ENCODE measurements at regions not wholly inside any gene's neighbourhood (a gene's known extent, or its start where the extent isn't known, plus 50 kb on each side); places are given as distances from the start of the nearest gene placed in this dataset.

DNA sequence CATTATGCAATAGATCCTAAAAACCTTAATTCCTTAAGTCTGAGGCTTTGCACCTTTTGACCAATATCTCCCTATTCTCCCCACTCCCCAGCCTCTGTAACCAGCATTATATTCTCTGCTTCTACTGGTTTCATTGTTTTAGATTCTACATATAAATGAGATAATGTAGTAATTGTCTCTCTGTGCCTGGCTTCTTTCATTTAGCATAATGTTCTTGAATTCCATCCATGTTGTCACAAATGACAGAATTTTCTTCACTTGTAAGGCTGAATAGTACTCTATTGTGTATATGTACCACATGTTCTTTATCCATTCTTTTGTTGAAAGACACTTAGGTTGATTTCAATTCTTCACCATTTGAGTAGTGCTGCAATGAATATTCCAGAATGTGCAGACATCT is 66.0 kb downstream of the MAGEC1 start:
- ChIA-PET CTCF (no interaction called here), POLR2A (ENCODE audit: unreplicated experiment) (no interaction called here)
- Histone ChIP-seq H3K36me3 (ENCODE audit: low read depth) (no peaks in the 10 kb centered on the region), H3K4me3 (no peak overlapping the region), H2AFZ (no peak overlapping the region), H3K27me3 (ENCODE audit: insufficient read depth, low read depth) (no peaks in the 10 kb centered on the region), H4K20me1 (ENCODE audit: insufficient read depth) (no peaks in the 10 kb centered on the region), H3K4me1 (replicated peaks; ENCODE audit: insufficient read depth) (no peaks in the 10 kb centered on the region), H3K27ac (no peak overlapping the region), H3K9me2 (ENCODE audit: insufficient read depth) (no peaks in the 10 kb centered on the region), H3K9me3 (ENCODE audit: insufficient read depth, low read depth) (no peaks in the 10 kb centered on the region; the same call in 1 of the 2 replicates), H3K4me2 (no peak overlapping the region), H3F3A (ENCODE audit: insufficient read depth, low read depth) (no peaks in the 10 kb centered on the region), H3K79me2 (ENCODE audit: low read depth) (no peaks in the 10 kb centered on the region)
- no peak for DNase-seq
- TF ChIP-seq, protein P1, sequence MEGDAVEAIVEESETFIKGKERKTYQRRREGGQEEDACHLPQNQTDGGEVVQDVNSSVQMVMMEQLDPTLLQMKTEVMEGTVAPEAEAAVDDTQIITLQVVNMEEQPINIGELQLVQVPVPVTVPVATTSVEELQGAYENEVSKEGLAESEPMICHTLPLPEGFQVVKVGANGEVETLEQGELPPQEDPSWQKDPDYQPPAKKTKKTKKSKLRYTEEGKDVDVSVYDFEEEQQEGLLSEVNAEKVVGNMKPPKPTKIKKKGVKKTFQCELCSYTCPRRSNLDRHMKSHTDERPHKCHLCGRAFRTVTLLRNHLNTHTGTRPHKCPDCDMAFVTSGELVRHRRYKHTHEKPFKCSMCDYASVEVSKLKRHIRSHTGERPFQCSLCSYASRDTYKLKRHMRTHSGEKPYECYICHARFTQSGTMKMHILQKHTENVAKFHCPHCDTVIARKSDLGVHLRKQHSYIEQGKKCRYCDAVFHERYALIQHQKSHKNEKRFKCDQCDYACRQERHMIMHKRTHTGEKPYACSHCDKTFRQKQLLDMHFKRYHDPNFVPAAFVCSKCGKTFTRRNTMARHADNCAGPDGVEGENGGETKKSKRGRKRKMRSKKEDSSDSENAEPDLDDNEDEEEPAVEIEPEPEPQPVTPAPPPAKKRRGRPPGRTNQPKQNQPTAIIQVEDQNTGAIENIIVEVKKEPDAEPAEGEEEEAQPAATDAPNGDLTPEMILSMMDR (conservative IDR thresholded peaks at IDR 0.05): no peak
- TF ChIP-seq EZH2 (IDR thresholded peaks at IDR 0.05; ENCODE audit: low read depth): no peak
- no TSS peak for BruUV-seq (replicated peaks)
- intact Hi-C loops (cut with micrococcal nuclease; ENCODE audit: unreplicated experiment): no loop called here

DNA sequence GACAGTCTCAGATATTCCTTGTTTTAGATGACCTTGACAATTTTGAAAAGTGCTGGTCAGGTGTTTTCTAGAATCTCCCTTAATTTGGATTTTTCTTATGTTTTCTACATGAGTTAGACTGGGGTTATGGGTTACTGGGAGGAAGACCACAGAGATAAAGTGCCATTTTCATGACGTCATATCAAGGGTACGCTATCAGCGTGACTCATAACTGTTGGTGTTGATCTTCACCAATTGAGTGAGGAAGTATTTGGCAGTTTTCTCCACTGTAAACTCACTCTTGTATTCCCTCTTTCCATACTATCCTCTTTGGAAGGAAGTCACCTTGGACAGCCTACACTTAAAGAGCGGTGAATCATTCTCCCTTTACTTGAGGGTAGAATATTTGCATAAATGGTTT is 56.9 kb downstream of the MAGEC1 start:
- no peak for TF ChIP-seq EZH2 (IDR thresholded peaks at IDR 0.05; ENCODE audit: low read depth)
- TF ChIP-seq, protein P1 (conservative IDR thresholded peaks at IDR 0.05): no peak
- Histone ChIP-seq H3K4me2 (no peak overlapping the region), H3K27me3 (ENCODE audit: insufficient read depth, low read depth) (no peaks in the 10 kb centered on the region), H3F3A (ENCODE audit: insufficient read depth, low read depth) (no peaks in the 10 kb centered on the region), H3K36me3 (ENCODE audit: low read depth) (no peaks in the 10 kb centered on the region), H3K4me3 (no peak overlapping the region), H3K9me3 (ENCODE audit: insufficient read depth, low read depth) (no peaks in the 10 kb centered on the region; the same call in 1 of the 2 replicates), H3K79me2 (ENCODE audit: low read depth) (no peaks in the 10 kb centered on the region), H3K27ac (no peak overlapping the region), H4K20me1 (ENCODE audit: insufficient read depth) (no peaks in the 10 kb centered on the region), H3K9me2 (ENCODE audit: insufficient read depth) (no peaks in the 10 kb centered on the region), H2AFZ (no peak overlapping the region), H3K4me1 (replicated peaks; ENCODE audit: insufficient read depth) (no peaks in the 10 kb centered on the region)
- ChIA-PET CTCF (no interaction called here), POLR2A (ENCODE audit: unreplicated experiment) (no interaction called here)
- BruUV-seq (replicated peaks): no TSS peak
- intact Hi-C loops (cut with micrococcal nuclease; ENCODE audit: unreplicated experiment): no loop called here
- DNase-seq: no peak

All from PC-9 (cell line).